Adipocyte (in vitro differentiated cells): ENCODE measurements at regions not wholly inside any gene's neighbourhood (a gene's known extent, or its start where the extent isn't known, plus 50 kb on each side); places are given as distances from the start of the nearest gene placed in this dataset.

Experiments used
- DNase-seq: peaks from one replicate; pipeline ENCODE4 v3.0.0-alpha.2; 2015; ENCODE audit warnings: low read depth
- H3K27me3 ChIP-seq: replicated peaks from 2 replicates; pipeline ENCODE4 v1.7.0; 2013; ENCODE audit warnings: mild to moderate bottlenecking, low read length, moderate library complexity; ENCODE audit not compliant: control insufficient read depth, insufficient read depth
- H3K36me3 ChIP-seq: 2 replicates; pipeline ENCODE4 v1.7.0; 2013; ENCODE audit warnings: low read length, mild to moderate bottlenecking, moderate library complexity; ENCODE audit not compliant: control insufficient read depth, insufficient read depth, severe bottlenecking
- H3K4me1 ChIP-seq: 2 replicates; pipeline ENCODE4 v1.7.0; 2013; ENCODE audit warnings: mild to moderate bottlenecking, low read length, moderate library complexity; ENCODE audit not compliant: control insufficient read depth, insufficient read depth
- H3K4me3 ChIP-seq: 2 replicates; pipeline ENCODE4 v1.7.0; 2013; ENCODE audit warnings: mild to moderate bottlenecking, low read length, moderate library complexity
- H3K9ac ChIP-seq: 2 replicates; pipeline ENCODE4 v1.7.0; 2013; ENCODE audit warnings: mild to moderate bottlenecking, low read length, moderate library complexity
- H3K9me3 ChIP-seq: 2 replicates; pipeline ENCODE4 v1.7.0; 2013; ENCODE audit warnings: mild to moderate bottlenecking, low read length, moderate library complexity; ENCODE audit not compliant: control insufficient read depth

DNA sequence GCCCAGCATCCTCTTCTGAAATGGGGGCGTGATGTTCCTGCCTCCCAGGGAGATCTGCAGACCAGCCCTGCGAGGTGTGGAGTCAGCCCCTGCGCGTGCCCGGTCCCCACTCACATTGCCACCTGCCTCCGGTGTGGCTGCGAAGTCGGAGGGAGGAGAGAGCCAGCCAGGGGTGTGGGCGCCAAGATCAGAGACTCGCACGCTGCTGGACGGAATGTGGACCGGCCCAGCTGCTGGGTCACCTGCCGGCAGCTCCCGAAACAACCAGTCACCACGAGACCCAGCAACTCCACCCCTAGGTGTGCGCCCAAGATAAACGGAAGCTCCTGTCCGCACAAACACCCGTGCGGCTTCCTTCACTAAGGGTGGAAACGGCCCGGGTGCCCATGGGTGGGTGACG is 51.1 kb upstream of the EGFL7 start:
- H3K4me3 ChIP-seq = no peak overlapping the region
- peaks cover 15% of the 10 kb centered on the region for H3K27me3 ChIP-seq
- DNase-seq = no peak
- no peaks in the 10 kb centered on the region for H3K36me3 ChIP-seq
- no peaks in the 10 kb centered on the region for H3K4me1 ChIP-seq
- no peak overlapping the region for H3K9ac ChIP-seq
- no peaks in the 10 kb centered on the region for H3K9me3 ChIP-seq

- no peak overlapping the region for H3K9ac ChIP-seq
- no peak for DNase-seq
- peaks cover 17% of the 10 kb centered on the region for H3K27me3 ChIP-seq
- no peaks in the 10 kb centered on the region for H3K9me3 ChIP-seq
- H3K4me1 ChIP-seq = no peaks in the 10 kb centered on the region
- H3K36me3 ChIP-seq = no peaks in the 10 kb centered on the region
- H3K4me3 ChIP-seq = no peak overlapping the region
Measured at GRCh38 chr9:136611119-136611518, 51.6 kb upstream of the EGFL7 start.

GRCh38 chr9:136610426-136610825 is 52.3 kb upstream of the EGFL7 start:
- no peaks in the 10 kb centered on the region for H3K4me1 ChIP-seq

DNA sequence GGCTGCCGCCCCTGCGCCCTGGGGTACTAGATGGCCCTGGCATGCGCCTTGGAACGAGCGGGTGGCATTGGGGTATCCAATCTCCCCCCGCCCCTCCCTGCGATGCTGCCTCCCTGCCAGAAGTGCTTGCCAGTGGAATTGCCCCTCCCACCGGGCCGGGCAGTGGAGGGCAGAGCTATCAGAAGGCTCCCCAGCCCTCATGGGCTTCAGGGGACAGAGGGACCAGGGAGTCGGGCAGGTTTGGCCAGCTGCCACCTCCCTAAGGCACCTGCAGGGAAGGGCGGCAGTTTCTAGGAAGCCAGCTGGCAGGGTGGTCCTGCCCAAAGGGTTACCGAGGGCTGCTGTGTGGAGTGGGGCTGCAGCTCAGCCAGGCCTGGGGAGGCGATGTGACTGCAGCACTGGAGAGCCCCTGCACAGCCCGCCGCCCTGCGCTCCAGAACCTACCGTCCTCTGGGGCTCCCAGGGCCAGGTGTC is 52.8 kb upstream of the EGFL7 start:
- no peak overlapping the region for H3K4me3 ChIP-seq
- no peak overlapping the region for H3K9ac ChIP-seq
- H3K36me3 ChIP-seq = no peaks in the 10 kb centered on the region
- peaks cover 12% of the 10 kb centered on the region for H3K27me3 ChIP-seq
- H3K4me1 ChIP-seq = no peaks in the 10 kb centered on the region
- no peaks in the 10 kb centered on the region for H3K9me3 ChIP-seq
- DNase-seq = no peak

More at GRCh38 chr9:136610426-136610825, 52.3 kb upstream of the EGFL7 start:
- Histone ChIP-seq H3K27me3 (peaks cover 15% of the 10 kb centered on the region), H3K4me3 (no peak overlapping the region), H3K36me3 (no peaks in the 10 kb centered on the region), H3K9ac (no peak overlapping the region), H3K9me3 (no peaks in the 10 kb centered on the region)
- DNase-seq = no peak

GRCh38 chr9:136609160-136609475 is 53.6 kb upstream of the EGFL7 start:
- peaks cover 17% of the 10 kb centered on the region for H3K27me3 ChIP-seq
- no peaks in the 10 kb centered on the region for H3K4me1 ChIP-seq
- DNase-seq = no peak
- H3K9ac ChIP-seq = no peak overlapping the region
- no peak overlapping the region for H3K4me3 ChIP-seq
- H3K9me3 ChIP-seq = no peaks in the 10 kb centered on the region
- no peaks in the 10 kb centered on the region for H3K36me3 ChIP-seq

DNA sequence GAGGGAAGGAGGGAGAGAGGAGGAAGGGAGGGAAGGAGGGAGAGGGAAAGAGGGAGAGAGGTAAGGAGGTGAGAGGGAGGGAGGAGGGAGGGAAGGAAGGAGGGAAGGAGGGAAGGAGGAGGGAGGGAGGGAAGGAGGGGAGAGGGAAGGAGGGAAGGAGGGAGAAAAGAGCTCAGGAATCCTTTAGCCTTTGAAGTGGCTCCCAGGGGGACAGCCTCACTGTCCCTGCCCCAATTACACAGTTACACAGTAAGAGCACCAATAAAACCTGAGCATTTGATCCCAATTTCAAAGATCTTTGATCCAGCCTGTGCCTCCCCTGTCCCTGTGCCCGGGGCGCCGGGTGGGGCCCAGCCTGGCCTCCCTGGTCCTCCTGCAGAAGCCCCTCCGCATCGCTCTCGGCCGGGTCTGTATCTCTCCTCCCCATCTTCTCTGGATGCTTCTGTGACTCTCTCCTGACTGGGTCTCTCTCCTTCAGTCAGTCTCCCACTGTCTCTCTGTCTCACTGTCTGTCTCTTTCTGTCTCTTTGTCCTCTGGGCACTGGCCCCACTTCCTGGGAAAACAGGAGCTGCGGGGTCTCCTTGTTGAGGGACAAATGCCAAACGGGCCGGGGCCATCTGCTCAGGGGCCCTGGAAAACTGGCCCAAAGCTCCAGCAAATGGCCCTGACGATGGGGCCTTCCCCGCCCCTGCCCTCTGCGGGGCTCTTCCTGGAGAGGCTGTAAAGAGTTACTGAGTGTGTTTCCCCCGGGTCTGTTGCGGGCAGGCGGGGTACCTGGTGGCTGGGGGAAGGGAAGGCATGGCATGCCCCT is 54.2 kb upstream of the EGFL7 start:
- Histone ChIP-seq H3K9ac (no peak overlapping the region), H3K36me3 (no peaks in the 10 kb centered on the region), H3K4me1 (no peaks in the 10 kb centered on the region), H3K9me3 (no peaks in the 10 kb centered on the region), H3K4me3 (no peak overlapping the region), H3K27me3 (peaks cover 19% of the 10 kb centered on the region)
- DNase-seq = no peak

DNA sequence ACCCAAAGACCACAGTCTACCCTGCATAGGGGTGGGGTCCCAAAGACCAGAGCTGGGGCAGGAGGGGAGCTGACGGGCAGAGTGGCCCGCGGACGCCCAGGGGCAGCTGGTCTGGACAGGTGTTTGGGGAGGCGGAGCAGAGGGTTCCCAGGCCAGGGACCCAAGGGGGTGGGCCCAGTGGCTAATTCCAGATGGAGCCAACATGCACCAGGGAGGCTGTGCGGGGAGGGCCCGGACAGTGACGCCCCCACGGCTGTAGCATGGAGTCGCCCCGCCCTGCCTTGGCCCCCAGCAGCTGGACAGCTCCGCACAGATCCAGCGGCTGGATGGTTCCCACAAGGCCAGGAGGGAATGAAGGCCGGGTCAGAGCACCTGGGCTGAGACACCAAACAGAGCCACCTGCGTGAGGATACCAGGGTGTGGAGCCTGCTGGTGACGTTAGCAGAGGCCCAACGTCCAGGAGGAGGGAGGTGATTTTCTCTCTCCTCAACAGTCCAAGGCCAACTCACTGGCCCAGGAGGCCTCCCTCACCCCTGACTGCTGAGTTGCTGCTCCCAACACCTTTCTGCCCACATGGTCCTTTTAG is 55.3 kb upstream of the EGFL7 start:
- Histone ChIP-seq H3K9ac (no peak overlapping the region), H3K9me3 (no peaks in the 10 kb centered on the region), H3K27me3 (peaks cover 29% of the 10 kb centered on the region), H3K4me1 (no peaks in the 10 kb centered on the region), H3K4me3 (no peak overlapping the region), H3K36me3 (no peaks in the 10 kb centered on the region)
- no peak for DNase-seq

GRCh38 chr9:136606687-136607333 is 55.9 kb upstream of the EGFL7 start:
- Histone ChIP-seq H3K36me3 (no peaks in the 10 kb centered on the region), H3K9me3 (no peaks in the 10 kb centered on the region), H3K9ac (no peak overlapping the region), H3K27me3 (peaks cover 32% of the 10 kb centered on the region), H3K4me1 (no peaks in the 10 kb centered on the region), H3K4me3 (no peak overlapping the region)
- DNase-seq = no peak

DNA sequence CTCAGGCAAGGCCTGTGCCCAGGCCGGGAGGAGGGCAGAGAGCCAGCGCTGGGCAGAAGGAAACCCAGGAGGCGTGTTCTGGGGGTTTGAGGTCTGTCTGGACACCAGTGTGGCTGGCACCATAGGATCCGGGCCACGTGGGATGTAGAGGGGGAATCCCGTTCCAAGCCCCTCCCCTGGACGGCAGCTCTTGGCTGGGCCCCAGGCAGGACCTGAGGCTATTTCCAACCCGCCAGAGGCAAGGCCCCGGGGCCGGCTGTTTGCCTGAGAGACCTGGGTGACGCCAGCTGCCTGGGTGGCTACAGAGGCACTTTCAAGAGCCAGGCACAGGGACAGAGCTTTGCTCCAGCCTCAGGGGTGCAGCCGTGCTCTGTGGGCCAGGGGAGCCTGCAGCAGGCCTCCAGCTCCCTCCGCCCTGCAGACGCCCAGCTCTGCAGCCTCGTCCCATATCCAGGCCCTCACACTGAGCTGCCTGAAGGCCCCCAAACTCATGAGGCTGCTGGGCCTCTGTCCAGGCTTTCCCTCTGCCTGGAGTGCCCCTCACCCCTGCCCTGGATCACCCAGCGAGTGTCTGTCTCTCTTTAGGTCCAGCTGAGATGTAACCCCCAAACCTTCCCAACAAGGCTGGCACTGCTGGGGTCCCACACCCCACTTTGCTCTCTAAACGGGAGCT is 56.6 kb upstream of the EGFL7 start:
- H3K9me3 ChIP-seq = no peaks in the 10 kb centered on the region
- H3K27me3 ChIP-seq = peaks cover 32% of the 10 kb centered on the region
- H3K4me1 ChIP-seq = no peaks in the 10 kb centered on the region
- H3K4me3 ChIP-seq = no peak overlapping the region
- H3K9ac ChIP-seq = no peak overlapping the region
- DNase-seq = no peak
- H3K36me3 ChIP-seq = no peaks in the 10 kb centered on the region

GRCh38 chr9:136604823-136605525 is 57.7 kb upstream of the EGFL7 start:
- H3K36me3 ChIP-seq = no peaks in the 10 kb centered on the region
- H3K9me3 ChIP-seq = no peaks in the 10 kb centered on the region
- H3K4me3 ChIP-seq = no peak overlapping the region
- no peak for DNase-seq
- H3K27me3 ChIP-seq = peaks cover 38% of the 10 kb centered on the region
- no peaks in the 10 kb centered on the region for H3K4me1 ChIP-seq
- no peak overlapping the region for H3K9ac ChIP-seq
